Activated naive CD4-positive, alpha-beta T cell treated with anti-CD3 and anti-CD28 coated beads, Interleukin-2, amount 50 U/mL, for 16 hours (primary cell): ENCODE measurements at regions not wholly inside any gene's neighbourhood (a gene's known extent, or its start where the extent isn't known, plus 50 kb on each side); places are given as distances from the start of the nearest gene placed in this dataset.

Experiments
- DNase-seq: peaks from one replicate; pipeline ENCODE4 v3.0.0-alpha.2; 2020

- peak; percentile 89 for DNase-seq
These were observed 53.7 kb upstream of the KDM4C start for GRCh38 chr9:6703898-6704639.

GRCh38 chr9:6702707-6703106, 55.1 kb upstream of the KDM4C start:
- DNase-seq = no peak

- DNase-seq = no peak
These were observed 50.6 kb upstream of the GLDC start for GRCh38 chr9:6696178-6696577.

GRCh38 chr9:6695121-6695814, 49.7 kb upstream of the GLDC start:
- no peak for DNase-seq
